CD4-positive, alpha-beta T cell (primary cell): ENCODE measurements at regions not wholly inside any gene's neighbourhood (a gene's known extent, or its start where the extent isn't known, plus 50 kb on each side); places are given as distances from the start of the nearest gene placed in this dataset.

Experiments
- ATAC-seq: fragments of 200-7000 bp; cut with Tn5 transposase; one replicate; pipeline ENCODE4 v1.10.0; 2022; ENCODE audit warnings: mild to moderate bottlenecking; ENCODE audit not compliant: poor library complexity
- CTCF ChIA-PET: fragments of 350-600 bp; sonication (Branson Sonifier 250); formaldehyde crosslinking; loops from one replicate; lab custom pipeline; 2021; ENCODE audit warnings: antibody characterized with exemption, inconsistent platforms; lab: Charles Lee
- POLR2A ChIA-PET: fragments of 350-600 bp; sonication (Branson Sonifier 250); formaldehyde crosslinking; loops from one replicate; lab custom pipeline; 2021; ENCODE audit warnings: antibody characterized with exemption, inconsistent platforms; lab: Charles Lee
- DNase-seq, 14 experiments: peaks; one replicate each; pipeline ENCODE4 v3.0.0-alpha.2; 2013 to 2020; ENCODE audit warnings: mixed read lengths in 2 of 14
- H3K27ac ChIP-seq, 2 donors: one replicate each; pipeline versions ENCODE4 v1.5.1 to v1.7.0; 2013; ENCODE audit warnings: low read length in 2 of 2, low read depth in 1 of 2, mild to moderate bottlenecking in 1 of 2
- H3K27me3 ChIP-seq, 2 experiments: 1 replicate in 1 of 2; 2 replicates in 1 of 2; pipeline versions ENCODE4 v1.6.1 to v1.7.0; 2013; ENCODE audit warnings: low read length in 2 of 2, control low read depth in 1 of 2, mild to moderate bottlenecking in 1 of 2, moderate library complexity in 1 of 2; ENCODE audit not compliant: insufficient read depth in 2 of 2, control insufficient read depth in 1 of 2
- H3K36me3 ChIP-seq: one replicate; pipeline ENCODE4 v1.6.1; 2013; ENCODE audit warnings: low read length, control low read depth; ENCODE audit not compliant: insufficient read depth
- H3K4me1 ChIP-seq: one replicate; pipeline ENCODE4 v1.6.1; 2013; ENCODE audit warnings: low read length, control low read depth; ENCODE audit not compliant: insufficient read depth
- H3K4me3 ChIP-seq: one replicate; pipeline ENCODE4 v1.5.1; 2013; ENCODE audit warnings: mild to moderate bottlenecking, low read length, moderate library complexity
- H3K9me3 ChIP-seq, 2 experiments: 1 replicate in 1 of 2; 2 replicates in 1 of 2; pipeline versions ENCODE4 v1.6.1 to v1.7.0; 2013; ENCODE audit warnings: low read length in 2 of 2, mild to moderate bottlenecking in 2 of 2, control low read depth in 1 of 2, moderate library complexity in 1 of 2; ENCODE audit not compliant: control insufficient read depth in 1 of 2, insufficient read depth in 1 of 2
- H3K27ac Mint-ChIP-seq: one replicate; pipeline ENCODE4 v1.8.0; 2020; ENCODE audit warnings: mixed read lengths
- H3K27me3 Mint-ChIP-seq: one replicate; pipeline ENCODE4 v1.8.0; 2021; ENCODE audit warnings: mixed read lengths
- H3K36me3 Mint-ChIP-seq: one replicate; pipeline ENCODE4 v1.8.0; 2021; ENCODE audit warnings: low read depth, mixed read lengths
- H3K4me1 Mint-ChIP-seq: one replicate; pipeline ENCODE4 v1.8.0; 2021; ENCODE audit warnings: low read depth, mixed read lengths
- H3K4me3 Mint-ChIP-seq: one replicate; pipeline ENCODE4 v1.8.0; 2020; ENCODE audit warnings: mild to moderate bottlenecking, mixed read lengths
- H3K9me3 Mint-ChIP-seq: one replicate; pipeline ENCODE4 v1.8.0; 2020; ENCODE audit warnings: mixed read lengths
- intact Hi-C, 2 experiments: fragments of 100-400 bp; cut with DNase I in 1 of 2; cut with micrococcal nuclease in 1 of 2; formaldehyde crosslinking; loops; one replicate each; pipeline versions ENCODE4 v1.15.1 to v1.9.0; 2023 to 2025; cut with DNase I, micrococcal nuclease
- TF ChIP-seq, protein P1 (sequence below): fragments of 200-600 bp; IDR thresholded peaks from one replicate; pipeline ENCODE4 v1.8.0; 2022; ENCODE audit warnings: antibody characterized with exemption, mild to moderate bottlenecking

DNA sequence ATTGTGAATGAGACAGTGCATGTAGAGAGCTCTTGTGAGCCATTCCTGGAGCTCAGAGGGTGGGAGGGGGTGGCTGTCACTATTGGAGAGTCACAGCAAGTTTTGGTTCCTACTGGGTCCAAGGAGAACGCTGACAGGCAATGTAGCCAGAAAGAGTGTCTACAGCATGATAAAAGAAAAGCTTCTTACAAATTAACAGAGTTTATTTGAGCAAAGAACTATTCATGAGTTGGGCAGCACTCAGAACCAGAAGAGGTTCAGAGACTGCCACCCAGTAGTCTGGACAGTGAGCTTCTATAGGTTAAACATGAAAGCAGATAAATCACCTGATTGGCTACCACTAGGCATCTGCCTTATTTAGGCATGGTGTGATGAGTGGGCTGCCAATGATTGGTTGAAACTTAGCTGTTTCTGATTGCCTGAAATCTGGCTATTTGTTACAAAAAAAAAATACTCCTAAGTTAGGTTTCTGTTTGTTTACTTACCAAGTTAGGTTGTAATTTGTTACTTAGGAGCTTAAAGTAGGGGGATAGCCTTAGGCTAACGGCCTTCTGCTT, 473.4 kb downstream of the PREX1 start:
- TF ChIP-seq, protein P1, sequence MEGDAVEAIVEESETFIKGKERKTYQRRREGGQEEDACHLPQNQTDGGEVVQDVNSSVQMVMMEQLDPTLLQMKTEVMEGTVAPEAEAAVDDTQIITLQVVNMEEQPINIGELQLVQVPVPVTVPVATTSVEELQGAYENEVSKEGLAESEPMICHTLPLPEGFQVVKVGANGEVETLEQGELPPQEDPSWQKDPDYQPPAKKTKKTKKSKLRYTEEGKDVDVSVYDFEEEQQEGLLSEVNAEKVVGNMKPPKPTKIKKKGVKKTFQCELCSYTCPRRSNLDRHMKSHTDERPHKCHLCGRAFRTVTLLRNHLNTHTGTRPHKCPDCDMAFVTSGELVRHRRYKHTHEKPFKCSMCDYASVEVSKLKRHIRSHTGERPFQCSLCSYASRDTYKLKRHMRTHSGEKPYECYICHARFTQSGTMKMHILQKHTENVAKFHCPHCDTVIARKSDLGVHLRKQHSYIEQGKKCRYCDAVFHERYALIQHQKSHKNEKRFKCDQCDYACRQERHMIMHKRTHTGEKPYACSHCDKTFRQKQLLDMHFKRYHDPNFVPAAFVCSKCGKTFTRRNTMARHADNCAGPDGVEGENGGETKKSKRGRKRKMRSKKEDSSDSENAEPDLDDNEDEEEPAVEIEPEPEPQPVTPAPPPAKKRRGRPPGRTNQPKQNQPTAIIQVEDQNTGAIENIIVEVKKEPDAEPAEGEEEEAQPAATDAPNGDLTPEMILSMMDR, result no peak
- H3K27me3 ChIP-seq, result peaks cover 0 to under 1% of the 10 kb centered on the region in 2 experiments
- no peaks in the 10 kb centered on the region for H3K4me1 ChIP-seq
- DNase-seq, result no peak
- H3K36me3 Mint-ChIP-seq, result no peaks in the 10 kb centered on the region
- no peak overlapping the region for H3K4me3 ChIP-seq
- intact Hi-C loops, result no loop called here
- H3K9me3 Mint-ChIP-seq, result peaks cover 4% of the 10 kb centered on the region
- ATAC-seq, result no peak
- no peak overlapping the region for H3K27ac ChIP-seq
- peaks cover 0 to 4% of the 10 kb centered on the region in 2 experiments for H3K9me3 ChIP-seq
- H3K4me1 Mint-ChIP-seq, result no peaks in the 10 kb centered on the region
- CTCF ChIA-PET, result no interaction called here
- H3K36me3 ChIP-seq, result no peaks in the 10 kb centered on the region
- H3K27ac Mint-ChIP-seq, result no peak overlapping the region
- peaks cover 20% of the 10 kb centered on the region for H3K27me3 Mint-ChIP-seq
- POLR2A ChIA-PET, result interaction anchor here (0.5 to 1.0 kb wide), 2 partner anchors 9 to 287 kb away, joined by 3 to 5 read pairs; no protein-coding TSS in a partner anchor
- no peak overlapping the region for H3K4me3 Mint-ChIP-seq

DNA sequence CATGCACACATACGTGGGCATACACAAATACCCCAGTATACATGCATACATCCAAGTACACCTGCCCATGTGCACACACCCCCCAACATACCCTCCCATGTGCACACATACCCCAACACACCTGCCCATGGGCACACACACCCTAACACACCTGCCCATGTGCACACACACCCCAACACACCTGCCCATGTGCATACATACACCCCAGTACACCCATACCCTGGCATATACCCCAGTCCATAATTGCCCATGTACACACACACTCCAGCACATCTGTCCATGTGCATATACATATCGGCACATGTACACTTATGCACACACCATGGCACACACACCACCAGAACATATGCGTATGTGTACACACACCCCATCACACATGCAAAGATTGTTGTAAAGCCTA, 475.2 kb downstream of the PREX1 start:
- intact Hi-C loops, result no loop called here
- CTCF ChIA-PET, result interaction anchor here (0.5 kb wide), 1 partner anchor 583 kb away, joined by 4 read pairs; no protein-coding TSS in a partner anchor
- POLR2A ChIA-PET, result no interaction called here
- no peak overlapping the region for H3K27ac ChIP-seq
- Mint-ChIP-seq H3K9me3 (peaks cover 4% of the 10 kb centered on the region), H3K36me3 (no peaks in the 10 kb centered on the region), H3K27me3 (peaks cover 16% of the 10 kb centered on the region), H3K4me1 (no peaks in the 10 kb centered on the region), H3K27ac (no peak overlapping the region), H3K4me3 (no peak overlapping the region)
- no peaks in the 10 kb centered on the region for H3K4me1 ChIP-seq
- peaks cover 0 to 5% of the 10 kb centered on the region in 2 experiments for H3K27me3 ChIP-seq
- TF ChIP-seq, protein P1, result no peak
- H3K9me3 ChIP-seq, result peaks cover 0 to 4% of the 10 kb centered on the region in 2 experiments
- no peak for ATAC-seq
- DNase-seq, result no peak
- no peak overlapping the region for H3K4me3 ChIP-seq
- H3K36me3 ChIP-seq, result no peaks in the 10 kb centered on the region

DNA sequence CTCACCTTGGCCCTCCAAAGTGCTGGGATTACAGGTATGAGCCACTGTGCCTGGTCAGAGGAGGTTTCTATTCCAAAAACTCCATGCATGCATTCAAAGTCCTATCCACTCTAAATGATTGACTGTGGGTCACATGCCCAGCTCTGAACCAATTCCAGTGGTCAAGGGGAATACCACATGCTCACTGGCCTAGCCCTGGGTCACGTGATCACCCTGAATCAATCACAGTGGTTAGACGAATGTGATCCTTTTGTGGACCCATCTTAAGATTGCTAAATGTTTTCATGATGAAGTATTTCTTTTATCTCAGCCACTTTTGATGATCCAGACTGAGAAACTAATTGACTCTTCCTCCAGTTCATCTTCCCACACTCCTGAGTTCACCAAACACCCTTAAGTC, 475.8 kb downstream of the PREX1 start:
- peaks cover 0 to 5% of the 10 kb centered on the region in 2 experiments for H3K27me3 ChIP-seq
- ATAC-seq (no peak), DNase-seq (no peak)
- ChIA-PET POLR2A (no interaction called here), CTCF (no interaction called here)
- Mint-ChIP-seq H3K27me3 (peaks cover 14% of the 10 kb centered on the region), H3K4me1 (no peaks in the 10 kb centered on the region), H3K27ac (no peak overlapping the region), H3K36me3 (no peaks in the 10 kb centered on the region), H3K4me3 (no peak overlapping the region), H3K9me3 (peaks cover 4% of the 10 kb centered on the region)
- no peak overlapping the region for H3K27ac ChIP-seq
- H3K4me3 ChIP-seq, result no peak overlapping the region
- intact Hi-C loops, result no loop called here
- H3K36me3 ChIP-seq, result no peaks in the 10 kb centered on the region
- H3K9me3 ChIP-seq, result peaks cover 0 to 4% of the 10 kb centered on the region in 2 experiments
- TF ChIP-seq, protein P1, result no peak
- no peaks in the 10 kb centered on the region for H3K4me1 ChIP-seq
